ENCODE measurements at regions not wholly inside any gene's neighbourhood (a gene's known extent, or its start where the extent isn't known, plus 50 kb on each side); places are given as distances from the start of the nearest gene placed in this dataset.

GRCh38 chr5:74281166-74281565 lies 359.4 kb downstream of the ENC1 start:
- DNase-seq (ENCODE audit: low read depth): no peak
- Histone ChIP-seq H3K27me3 (ENCODE audit: control insufficient read depth, insufficient read depth, low read length) (no peaks in the 10 kb centered on the region), H3K4me3 (ENCODE audit: low read depth, low read length) (no peak overlapping the region), H3K36me3 (ENCODE audit: control insufficient read depth, insufficient read depth, low read length) (no peaks in the 10 kb centered on the region)
- no peak for TF ChIP-seq CTCF (IDR thresholded peaks at IDR 0.05; ENCODE audit: insufficient read depth, low read length, poor library complexity, severe bottlenecking)

GRCh38 chr5:74280306-74280705 lies 360.2 kb downstream of the ENC1 start:
- DNase-seq (ENCODE audit: low read depth): no peak
- no peak for TF ChIP-seq CTCF (IDR thresholded peaks at IDR 0.05; ENCODE audit: insufficient read depth, low read length, poor library complexity, severe bottlenecking)
- H3K36me3 ChIP-seq (ENCODE audit: control insufficient read depth, insufficient read depth, low read length): no peaks in the 10 kb centered on the region
- no peak overlapping the region for H3K4me3 ChIP-seq (ENCODE audit: low read depth, low read length)
- no peaks in the 10 kb centered on the region for H3K27me3 ChIP-seq (ENCODE audit: control insufficient read depth, insufficient read depth, low read length)

DNA sequence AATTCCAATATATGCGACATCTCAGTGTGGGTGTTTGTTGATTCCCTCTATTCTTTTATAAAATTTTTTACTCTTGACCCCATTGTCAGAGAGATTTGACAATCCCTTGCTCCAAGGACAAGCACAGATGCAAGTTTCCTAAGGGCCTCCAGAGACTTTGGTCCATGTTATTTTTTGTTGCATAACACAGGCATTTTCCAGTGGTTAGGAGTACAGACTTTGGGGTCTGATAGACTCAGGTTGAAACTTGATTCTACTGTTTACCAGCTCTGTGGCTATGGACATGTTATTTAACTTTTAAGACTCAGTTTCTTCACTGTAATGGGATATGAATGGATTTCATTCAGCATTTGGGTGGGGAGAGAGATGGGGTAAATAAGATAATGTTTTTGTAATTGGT lies 361.3 kb downstream of the ENC1 start:
- DNase-seq (ENCODE audit: low read depth): no peak
- Histone ChIP-seq H3K4me3 (ENCODE audit: low read depth, low read length) (no peak overlapping the region), H3K36me3 (ENCODE audit: control insufficient read depth, insufficient read depth, low read length) (no peaks in the 10 kb centered on the region), H3K27me3 (ENCODE audit: control insufficient read depth, insufficient read depth, low read length) (no peaks in the 10 kb centered on the region)
- no peak for TF ChIP-seq CTCF (IDR thresholded peaks at IDR 0.05; ENCODE audit: insufficient read depth, low read length, poor library complexity, severe bottlenecking)

DNA sequence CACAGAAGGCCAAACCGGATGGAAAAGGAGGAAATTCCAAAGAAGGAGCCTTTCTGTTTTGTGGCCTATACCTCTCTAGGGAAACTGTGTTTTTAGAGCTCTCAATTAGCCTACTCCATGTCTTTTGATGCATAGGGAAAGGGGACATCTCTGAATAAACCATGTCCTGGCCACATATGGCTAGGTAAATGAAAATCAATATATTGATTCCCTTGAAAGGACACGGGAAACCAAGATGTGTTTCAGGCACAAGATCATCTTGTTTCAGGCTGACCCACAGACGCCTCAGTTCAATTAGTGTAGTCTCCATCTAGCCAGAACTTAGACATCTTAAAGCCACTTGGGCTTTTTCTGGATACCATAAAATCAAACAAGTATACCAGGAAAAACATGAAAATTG lies 363.1 kb downstream of the ENC1 start:
- Histone ChIP-seq H3K36me3 (ENCODE audit: control insufficient read depth, insufficient read depth, low read length) (no peaks in the 10 kb centered on the region), H3K27me3 (ENCODE audit: control insufficient read depth, insufficient read depth, low read length) (no peaks in the 10 kb centered on the region), H3K4me3 (ENCODE audit: low read depth, low read length) (no peak overlapping the region)
- no peak for DNase-seq (ENCODE audit: low read depth)
- no peak for TF ChIP-seq CTCF (IDR thresholded peaks at IDR 0.05; ENCODE audit: insufficient read depth, low read length, poor library complexity, severe bottlenecking)

- TF ChIP-seq CTCF (IDR thresholded peaks at IDR 0.05; ENCODE audit: insufficient read depth, low read length, poor library complexity, severe bottlenecking): no peak
- Histone ChIP-seq H3K4me3 (ENCODE audit: low read depth, low read length) (no peak overlapping the region), H3K27me3 (ENCODE audit: control insufficient read depth, insufficient read depth, low read length) (no peaks in the 10 kb centered on the region), H3K36me3 (ENCODE audit: control insufficient read depth, insufficient read depth, low read length) (no peaks in the 10 kb centered on the region)
- DNase-seq (ENCODE audit: low read depth): no peak
Observed at GRCh38 chr5:74275171-74275992, 365.1 kb downstream of the ENC1 start.

- Histone ChIP-seq H3K4me3 (ENCODE audit: low read depth, low read length) (no peak overlapping the region), H3K36me3 (ENCODE audit: control insufficient read depth, insufficient read depth, low read length) (no peaks in the 10 kb centered on the region), H3K27me3 (ENCODE audit: control insufficient read depth, insufficient read depth, low read length) (no peaks in the 10 kb centered on the region)
- TF ChIP-seq CTCF (IDR thresholded peaks at IDR 0.05; ENCODE audit: insufficient read depth, low read length, poor library complexity, severe bottlenecking): no peak
- no peak for DNase-seq (ENCODE audit: low read depth)
Observed at GRCh38 chr5:74274326-74274725, 366.2 kb downstream of the ENC1 start.
